ENCODE measurements at regions not wholly inside any gene's neighbourhood (a gene's known extent, or its start where the extent isn't known, plus 50 kb on each side); places are given as distances from the start of the nearest gene placed in this dataset.

GRCh38 chr10:36801660-36802059 lies 323.7 kb upstream of the ANKRD30A start:
- no peaks in the 10 kb centered on the region for H3K36me3 ChIP-seq (replicated peaks; ENCODE audit: low read depth, low read length)
- H3K4me1 ChIP-seq (ENCODE audit: low read length): no peaks in the 10 kb centered on the region
- no peak overlapping the region for H2AFZ ChIP-seq (ENCODE audit: low read depth, low read length)

GRCh38 chr10:36794981-36795380 lies 330.4 kb upstream of the ANKRD30A start:
- Histone ChIP-seq H3K27me3 (ENCODE audit: low read depth, low read length) (no peaks in the 10 kb centered on the region), H2AFZ (ENCODE audit: low read depth, low read length) (no peak overlapping the region), H3K4me3 (ENCODE audit: low read length) (no peak overlapping the region), H3K27ac (ENCODE audit: low read length) (no peak overlapping the region), H3K4me2 (ENCODE audit: low read length) (no peak overlapping the region), H3K9ac (ENCODE audit: low read length) (no peak overlapping the region), H4K20me1 (ENCODE audit: insufficient read depth, low read length) (no peaks in the 10 kb centered on the region), H3K4me1 (ENCODE audit: low read length) (no peaks in the 10 kb centered on the region), H3K79me2 (ENCODE audit: low read length) (no peaks in the 10 kb centered on the region), H3K36me3 (replicated peaks; ENCODE audit: low read depth, low read length) (no peaks in the 10 kb centered on the region), H3K9me3 (ENCODE audit: insufficient read depth, low read length) (no peaks in the 10 kb centered on the region)
- TF ChIP-seq EZH2phosphoT487 (IDR thresholded peaks at IDR 0.05; ENCODE audit: low read depth) (no peak), CTCF (IDR thresholded peaks at IDR 0.05; ENCODE audit: low read depth, low read length) (no peak)

More at GRCh38 chr10:36801660-36802059, 323.7 kb upstream of the ANKRD30A start:
- H3K27ac ChIP-seq (ENCODE audit: low read length): no peak overlapping the region
- TF ChIP-seq CTCF (IDR thresholded peaks at IDR 0.05; ENCODE audit: low read depth, low read length) (no peak), EZH2phosphoT487 (IDR thresholded peaks at IDR 0.05; ENCODE audit: low read depth) (no peak)
- no peaks in the 10 kb centered on the region for H3K27me3 ChIP-seq (ENCODE audit: low read depth, low read length)
- H3K4me3 ChIP-seq (ENCODE audit: low read length): no peak overlapping the region
- H3K79me2 ChIP-seq (ENCODE audit: low read length): no peaks in the 10 kb centered on the region
- H3K9ac ChIP-seq (ENCODE audit: low read length): no peak overlapping the region
- no peak overlapping the region for H3K4me2 ChIP-seq (ENCODE audit: low read length)
- H4K20me1 ChIP-seq (ENCODE audit: insufficient read depth, low read length): no peaks in the 10 kb centered on the region
- no peaks in the 10 kb centered on the region for H3K9me3 ChIP-seq (ENCODE audit: insufficient read depth, low read length)

GRCh38 chr10:36789974-36790373 lies 335.4 kb upstream of the ANKRD30A start:
- H3K9ac ChIP-seq (ENCODE audit: low read length): no peak overlapping the region
- TF ChIP-seq CTCF (IDR thresholded peaks at IDR 0.05; ENCODE audit: low read depth, low read length) (no peak), EZH2phosphoT487 (IDR thresholded peaks at IDR 0.05; ENCODE audit: low read depth) (no peak)
- H3K4me3 ChIP-seq (ENCODE audit: low read length): no peak overlapping the region
- no peaks in the 10 kb centered on the region for H3K9me3 ChIP-seq (ENCODE audit: insufficient read depth, low read length)
- no peaks in the 10 kb centered on the region for H3K4me1 ChIP-seq (ENCODE audit: low read length)
- no peaks in the 10 kb centered on the region for H3K79me2 ChIP-seq (ENCODE audit: low read length)
- H3K27me3 ChIP-seq (ENCODE audit: low read depth, low read length): no peaks in the 10 kb centered on the region
- H3K27ac ChIP-seq (ENCODE audit: low read length): no peak overlapping the region
- no peaks in the 10 kb centered on the region for H3K36me3 ChIP-seq (replicated peaks; ENCODE audit: low read depth, low read length)
- no peak overlapping the region for H2AFZ ChIP-seq (ENCODE audit: low read depth, low read length)
- no peak overlapping the region for H3K4me2 ChIP-seq (ENCODE audit: low read length)
- H4K20me1 ChIP-seq (ENCODE audit: insufficient read depth, low read length): no peaks in the 10 kb centered on the region

GRCh38 chr10:36788152-36788551 lies 337.2 kb upstream of the ANKRD30A start:
- Histone ChIP-seq H2AFZ (ENCODE audit: low read depth, low read length) (no peak overlapping the region), H3K4me3 (ENCODE audit: low read length) (no peak overlapping the region), H3K9ac (ENCODE audit: low read length) (no peak overlapping the region), H3K79me2 (ENCODE audit: low read length) (no peaks in the 10 kb centered on the region), H3K9me3 (ENCODE audit: insufficient read depth, low read length) (no peaks in the 10 kb centered on the region), H4K20me1 (ENCODE audit: insufficient read depth, low read length) (no peaks in the 10 kb centered on the region), H3K4me2 (ENCODE audit: low read length) (no peak overlapping the region), H3K36me3 (replicated peaks; ENCODE audit: low read depth, low read length) (no peaks in the 10 kb centered on the region), H3K4me1 (ENCODE audit: low read length) (no peaks in the 10 kb centered on the region), H3K27me3 (ENCODE audit: low read depth, low read length) (no peaks in the 10 kb centered on the region), H3K27ac (ENCODE audit: low read length) (no peak overlapping the region)
- TF ChIP-seq CTCF (IDR thresholded peaks at IDR 0.05; ENCODE audit: low read depth, low read length) (no peak), EZH2phosphoT487 (IDR thresholded peaks at IDR 0.05; ENCODE audit: low read depth) (no peak)

All from OCI-LY3 (cell line).